Duodenal mucosa (tissue), 2 donors: ENCODE measurements at regions not wholly inside any gene's neighbourhood (a gene's known extent, or its start where the extent isn't known, plus 50 kb on each side); places are given as distances from the start of the nearest gene placed in this dataset.
A peak's percentile ranks its signal among the peaks of the same experiment; 100 is the strongest.

Experiments
- H3K27ac ChIP-seq: one replicate; pipeline ENCODE4 v1.7.0; 2013; ENCODE audit warnings: low read depth, low read length
- H3K27me3 ChIP-seq, 2 donors: one replicate each; pipeline ENCODE4 v1.7.0; 2013; ENCODE audit warnings: low read length in 2 of 2, control low read depth in 1 of 2; ENCODE audit not compliant: insufficient read depth in 2 of 2, control insufficient read depth in 1 of 2
- H3K36me3 ChIP-seq, 2 donors: one replicate each; pipeline ENCODE4 v1.7.0; 2013; ENCODE audit warnings: low read length in 2 of 2, control low read depth in 1 of 2; ENCODE audit not compliant: insufficient read depth in 2 of 2, control insufficient read depth in 1 of 2
- H3K4me1 ChIP-seq, 2 donors: one replicate each; pipeline ENCODE4 v1.7.0; 2013; ENCODE audit warnings: low read length in 2 of 2, control low read depth in 1 of 2; ENCODE audit not compliant: insufficient read depth in 2 of 2, control insufficient read depth in 1 of 2
- H3K4me3 ChIP-seq, 2 donors: one replicate each; pipeline ENCODE4 v1.7.0; 2013; ENCODE audit warnings: low read length in 2 of 2, low read depth in 1 of 2
- H3K9ac ChIP-seq, 2 donors: one replicate each; pipeline ENCODE4 v1.7.0; 2013; ENCODE audit warnings: low read length in 2 of 2, low read depth in 1 of 2
- H3K9me3 ChIP-seq, 2 donors: one replicate each; pipeline ENCODE4 v1.7.0; 2013; ENCODE audit warnings: low read length in 2 of 2, control low read depth in 1 of 2; ENCODE audit not compliant: control insufficient read depth in 1 of 2

GRCh38 chr2:8190279-8190678 lies 491.6 kb upstream of the ID2 start:
- Histone ChIP-seq H3K27me3 (no peaks in the 10 kb centered on the region), H3K9ac (no peak overlapping the region), H3K4me3 (no peak overlapping the region), H3K36me3 (no peaks in the 10 kb centered on the region), H3K27ac (no peak overlapping the region), H3K9me3 (no peaks in the 10 kb centered on the region), H3K4me1 (peaks cover 11 to 14% of the 10 kb centered on the region in 2 donors)

- H3K36me3 ChIP-seq = no peaks in the 10 kb centered on the region
- no peaks in the 10 kb centered on the region for H3K9me3 ChIP-seq
- no peak overlapping the region for H3K27ac ChIP-seq
- no peaks in the 10 kb centered on the region for H3K27me3 ChIP-seq
- no peak overlapping the region for H3K9ac ChIP-seq
- H3K4me1 ChIP-seq = peaks cover 11 to 14% of the 10 kb centered on the region in 2 donors
- H3K4me3 ChIP-seq = no peak overlapping the region
These were observed 490.4 kb upstream of the ID2 start for GRCh38 chr2:8191427-8191826.

- Histone ChIP-seq H3K9me3 (no peaks in the 10 kb centered on the region), H3K27ac (no peak overlapping the region), H3K4me1 (peaks cover 11 to 14% of the 10 kb centered on the region in 2 donors), H3K4me3 (no peak overlapping the region), H3K27me3 (no peaks in the 10 kb centered on the region), H3K36me3 (no peaks in the 10 kb centered on the region), H3K9ac (no peak overlapping the region)
These were observed 488.7 kb upstream of the ID2 start for GRCh38 chr2:8193146-8193545.

GRCh38 chr2:8193686-8194615 lies 487.9 kb upstream of the ID2 start:
- no peaks in the 10 kb centered on the region for H3K27me3 ChIP-seq
- peak overlapping the region in 1 of 2 donors; percentile 6 for H3K9ac ChIP-seq
- H3K4me3 ChIP-seq = peak overlapping the region; percentile 30 to 47
- H3K36me3 ChIP-seq = no peaks in the 10 kb centered on the region
- peaks cover 11 to 14% of the 10 kb centered on the region in 2 donors for H3K4me1 ChIP-seq
- no peaks in the 10 kb centered on the region for H3K9me3 ChIP-seq
- H3K27ac ChIP-seq = no peak overlapping the region

GRCh38 chr2:8195784-8196183 lies 486.1 kb upstream of the ID2 start:
- no peaks in the 10 kb centered on the region for H3K27me3 ChIP-seq
- no peaks in the 10 kb centered on the region for H3K36me3 ChIP-seq
- peaks cover 11 to 14% of the 10 kb centered on the region in 2 donors for H3K4me1 ChIP-seq
- H3K9me3 ChIP-seq = no peaks in the 10 kb centered on the region
- H3K4me3 ChIP-seq = no peak overlapping the region
- no peak overlapping the region for H3K9ac ChIP-seq
- H3K27ac ChIP-seq = no peak overlapping the region

- Histone ChIP-seq H3K9ac (no peak overlapping the region), H3K27ac (no peak overlapping the region), H3K9me3 (no peaks in the 10 kb centered on the region), H3K4me3 (no peak overlapping the region), H3K27me3 (no peaks in the 10 kb centered on the region), H3K36me3 (no peaks in the 10 kb centered on the region), H3K4me1 (peaks cover 11 to 14% of the 10 kb centered on the region in 2 donors)
These were observed 485.5 kb upstream of the ID2 start for GRCh38 chr2:8196316-8196715.

GRCh38 chr2:8197101-8197500 lies 484.8 kb upstream of the ID2 start:
- Histone ChIP-seq H3K4me1 (peaks cover 11 to 14% of the 10 kb centered on the region in 2 donors), H3K27me3 (no peaks in the 10 kb centered on the region), H3K9ac (no peak overlapping the region), H3K4me3 (no peak overlapping the region), H3K36me3 (no peaks in the 10 kb centered on the region), H3K9me3 (no peaks in the 10 kb centered on the region), H3K27ac (no peak overlapping the region)

GRCh38 chr2:8197825-8198224 lies 484.0 kb upstream of the ID2 start:
- Histone ChIP-seq H3K9me3 (no peaks in the 10 kb centered on the region), H3K4me1 (peaks cover 11 to 13% of the 10 kb centered on the region in 2 donors), H3K36me3 (no peaks in the 10 kb centered on the region), H3K9ac (no peak overlapping the region), H3K27me3 (no peaks in the 10 kb centered on the region), H3K4me3 (no peak overlapping the region), H3K27ac (no peak overlapping the region)

GRCh38 chr2:8198766-8199382 lies 483.0 kb upstream of the ID2 start:
- Histone ChIP-seq H3K4me3 (no peak overlapping the region), H3K9ac (no peak overlapping the region), H3K27me3 (peaks cover 0 to 4% of the 10 kb centered on the region in 2 donors), H3K27ac (no peak overlapping the region), H3K4me1 (peaks cover 2 to 4% of the 10 kb centered on the region in 2 donors), H3K36me3 (no peaks in the 10 kb centered on the region), H3K9me3 (no peaks in the 10 kb centered on the region)

GRCh38 chr2:8202132-8202531 lies 479.7 kb upstream of the ID2 start:
- no peak overlapping the region for H3K4me3 ChIP-seq
- H3K4me1 ChIP-seq = no peaks in the 10 kb centered on the region
- no peaks in the 10 kb centered on the region for H3K9me3 ChIP-seq
- H3K27ac ChIP-seq = no peak overlapping the region
- no peaks in the 10 kb centered on the region for H3K36me3 ChIP-seq
- H3K9ac ChIP-seq = no peak overlapping the region
- H3K27me3 ChIP-seq = peaks cover 0 to 4% of the 10 kb centered on the region in 2 donors
